ENCODE measurements at regions not wholly inside any gene's neighbourhood (a gene's known extent, or its start where the extent isn't known, plus 50 kb on each side); places are given as distances from the start of the nearest gene placed in this dataset.
A peak's percentile ranks its signal among the peaks of the same experiment; 100 is the strongest.

- DNase-seq, result no peak
Measured at GRCh38 chr6:62474793-62475192, 188.8 kb upstream of the KHDRBS2 start.

GRCh38 chr6:62466607-62467006, 180.6 kb upstream of the KHDRBS2 start:
- no peak for DNase-seq

- no peak for DNase-seq
Measured at GRCh38 chr6:62465206-62465605, 179.2 kb upstream of the KHDRBS2 start.

GRCh38 chr6:62452586-62452985, 166.6 kb upstream of the KHDRBS2 start:
- no peak for DNase-seq

GRCh38 chr6:62446647-62447316, 160.8 kb upstream of the KHDRBS2 start:
- no peak for DNase-seq

- no peak for DNase-seq
Measured at GRCh38 chr6:62445521-62445920, 159.5 kb upstream of the KHDRBS2 start.

- DNase-seq, result no peak
Measured at GRCh38 chr6:62441182-62441581, 155.2 kb upstream of the KHDRBS2 start.

GRCh38 chr6:62429781-62430180, 143.8 kb upstream of the KHDRBS2 start:
- no peak for DNase-seq

- DNase-seq, result no peak
Measured at GRCh38 chr6:62400521-62401259, 114.7 kb upstream of the KHDRBS2 start.

- DNase-seq, result no peak
Measured at GRCh38 chr6:62393608-62394007, 107.6 kb upstream of the KHDRBS2 start.

GRCh38 chr6:62392291-62392690, 106.3 kb upstream of the KHDRBS2 start:
- DNase-seq, result no peak

- DNase-seq, result no peak
Measured at GRCh38 chr6:62391358-62391757, 105.3 kb upstream of the KHDRBS2 start.

- DNase-seq, result no peak
Measured at GRCh38 chr6:62390401-62390800, 104.4 kb upstream of the KHDRBS2 start.

GRCh38 chr6:62371453-62372210, 85.6 kb upstream of the KHDRBS2 start:
- DNase-seq, result peak; percentile 83 to 88

GRCh38 chr6:62367601-62368000, 81.6 kb upstream of the KHDRBS2 start:
- no peak for DNase-seq

- no peak for DNase-seq
Measured at GRCh38 chr6:62362097-62362496, 76.1 kb upstream of the KHDRBS2 start.

- DNase-seq, result no peak
Measured at GRCh38 chr6:62357835-62358234, 71.8 kb upstream of the KHDRBS2 start.

GRCh38 chr6:62354261-62354660, 68.2 kb upstream of the KHDRBS2 start:
- no peak for DNase-seq

- DNase-seq, result no peak
Measured at GRCh38 chr6:62345962-62346689, 60.1 kb upstream of the KHDRBS2 start.

GRCh38 chr6:62345446-62345845, 59.4 kb upstream of the KHDRBS2 start:
- no peak for DNase-seq

GRCh38 chr6:62344850-62345249, 58.8 kb upstream of the KHDRBS2 start:
- DNase-seq, result no peak

- DNase-seq, result no peak
Measured at GRCh38 chr6:62338477-62338876, 52.5 kb upstream of the KHDRBS2 start.

Measured in NCI-H1930 (cell line).